ENCODE measurements at regions not wholly inside any gene's neighbourhood (a gene's known extent, or its start where the extent isn't known, plus 50 kb on each side); places are given as distances from the start of the nearest gene placed in this dataset.
"Not testable (repeated sequence)": the region's sequence is repeated elsewhere in the genome, so short reads cannot be mapped to it uniquely, and the experiment has no call there.

- H3K9me3 ChIP-seq: no peaks in the 10 kb centered on the region
- no peak overlapping the region for H3K27ac ChIP-seq
- H3K9ac ChIP-seq: no peak overlapping the region
- TF ChIP-seq Cebpa-rat (IDR thresholded peaks at IDR 0.05): no peak
- no peak overlapping the region for H3K4me2 ChIP-seq
- no peaks in the 10 kb centered on the region for H3K4me1 ChIP-seq
- no peaks in the 10 kb centered on the region for H4K20me1 ChIP-seq
- no peaks in the 10 kb centered on the region for H3K36me3 ChIP-seq
- no peak overlapping the region for H3K4me3 ChIP-seq
- H3K27me3 ChIP-seq: no peaks in the 10 kb centered on the region
These were observed 265.4 kb upstream of the ARHGEF26 start for GRCh38 chr3:153855772-153856171.

GRCh38 chr3:153856932-153857331 is 264.3 kb upstream of the ARHGEF26 start:
- TF ChIP-seq Cebpa-rat (IDR thresholded peaks at IDR 0.05): no peak
- Histone ChIP-seq H3K4me1 (no peaks in the 10 kb centered on the region), H3K36me3 (no peaks in the 10 kb centered on the region), H3K27me3 (no peaks in the 10 kb centered on the region), H4K20me1 (no peaks in the 10 kb centered on the region), H3K9me3 (no peaks in the 10 kb centered on the region), H3K4me2 (no peak overlapping the region), H3K4me3 (no peak overlapping the region), H3K27ac (no peak overlapping the region), H3K9ac (no peak overlapping the region)

GRCh38 chr3:153864793-153865192 is 256.4 kb upstream of the ARHGEF26 start:
- Histone ChIP-seq H3K4me1 (no peaks in the 10 kb centered on the region), H3K27me3 (no peaks in the 10 kb centered on the region), H4K20me1 (no peaks in the 10 kb centered on the region), H3K4me3 (no peak overlapping the region), H3K36me3 (no peaks in the 10 kb centered on the region), H3K9ac (no peak overlapping the region), H3K9me3 (no peaks in the 10 kb centered on the region), H3K4me2 (no peak overlapping the region), H3K27ac (no peak overlapping the region)
- no peak for TF ChIP-seq Cebpa-rat (IDR thresholded peaks at IDR 0.05)

GRCh38 chr3:153866901-153867300 is 254.3 kb upstream of the ARHGEF26 start:
- TF ChIP-seq Cebpa-rat (IDR thresholded peaks at IDR 0.05): no peak
- H3K9ac ChIP-seq: no peak overlapping the region
- H3K4me1 ChIP-seq: no peaks in the 10 kb centered on the region
- H4K20me1 ChIP-seq: no peaks in the 10 kb centered on the region
- H3K4me2 ChIP-seq: no peak overlapping the region
- H3K27me3 ChIP-seq: no peaks in the 10 kb centered on the region
- H3K4me3 ChIP-seq: no peak overlapping the region
- no peaks in the 10 kb centered on the region for H3K9me3 ChIP-seq
- no peaks in the 10 kb centered on the region for H3K36me3 ChIP-seq
- no peak overlapping the region for H3K27ac ChIP-seq

- H3K27ac ChIP-seq, H3K36me3 ChIP-seq, H3K4me2 ChIP-seq, H3K4me1 ChIP-seq, H3K4me3 ChIP-seq, H4K20me1 ChIP-seq, H3K27me3 ChIP-seq, H3K9ac ChIP-seq: not testable (repeated sequence)
- peaks cover 12% of the 10 kb centered on the region for H3K9me3 ChIP-seq
These were observed 246.8 kb upstream of the ARHGEF26 start for GRCh38 chr3:153874348-153874747.

GRCh38 chr3:153880493-153880892 is 240.7 kb upstream of the ARHGEF26 start:
- Histone ChIP-seq H3K9me3 (no peaks in the 10 kb centered on the region), H4K20me1 (no peaks in the 10 kb centered on the region), H3K4me2 (no peak overlapping the region), H3K36me3 (no peaks in the 10 kb centered on the region), H3K27ac (no peak overlapping the region), H3K4me1 (no peaks in the 10 kb centered on the region), H3K4me3 (no peak overlapping the region), H3K27me3 (no peaks in the 10 kb centered on the region), H3K9ac (no peak overlapping the region)
- no peak for TF ChIP-seq Cebpa-rat (IDR thresholded peaks at IDR 0.05)

- Histone ChIP-seq H3K36me3 (no peaks in the 10 kb centered on the region), H3K9me3 (no peaks in the 10 kb centered on the region), H3K27ac (no peak overlapping the region), H3K9ac (no peak overlapping the region), H3K4me1 (no peaks in the 10 kb centered on the region), H4K20me1 (no peaks in the 10 kb centered on the region), H3K27me3 (no peaks in the 10 kb centered on the region), H3K4me3 (no peak overlapping the region), H3K4me2 (no peak overlapping the region)
- no peak for TF ChIP-seq Cebpa-rat (IDR thresholded peaks at IDR 0.05)
These were observed 240.0 kb upstream of the ARHGEF26 start for GRCh38 chr3:153881201-153881600.

- H3K4me1 ChIP-seq: no peaks in the 10 kb centered on the region
- H4K20me1 ChIP-seq: no peaks in the 10 kb centered on the region
- H3K9ac ChIP-seq: no peak overlapping the region
- TF ChIP-seq Cebpa-rat (IDR thresholded peaks at IDR 0.05): no peak
- no peaks in the 10 kb centered on the region for H3K27me3 ChIP-seq
- no peak overlapping the region for H3K4me2 ChIP-seq
- no peak overlapping the region for H3K4me3 ChIP-seq
- no peaks in the 10 kb centered on the region for H3K36me3 ChIP-seq
- no peaks in the 10 kb centered on the region for H3K9me3 ChIP-seq
- H3K27ac ChIP-seq: no peak overlapping the region
These were observed 235.8 kb upstream of the ARHGEF26 start for GRCh38 chr3:153885359-153885758.

- H3K9me3 ChIP-seq: no peaks in the 10 kb centered on the region
- no peaks in the 10 kb centered on the region for H3K27me3 ChIP-seq
- H3K36me3 ChIP-seq: no peaks in the 10 kb centered on the region
- no peaks in the 10 kb centered on the region for H4K20me1 ChIP-seq
- TF ChIP-seq Cebpa-rat (IDR thresholded peaks at IDR 0.05): no peak
- H3K27ac ChIP-seq: no peak overlapping the region
- no peak overlapping the region for H3K4me3 ChIP-seq
- H3K9ac ChIP-seq: no peak overlapping the region
- no peak overlapping the region for H3K4me2 ChIP-seq
- peaks cover 4% of the 10 kb centered on the region; the same call in 1 of the 2 replicates for H3K4me1 ChIP-seq
These were observed 231.3 kb upstream of the ARHGEF26 start for GRCh38 chr3:153889905-153890334.

- no peak overlapping the region for H3K27ac ChIP-seq
- H3K27me3 ChIP-seq: no peaks in the 10 kb centered on the region
- no peak overlapping the region for H3K4me2 ChIP-seq
- no peaks in the 10 kb centered on the region for H4K20me1 ChIP-seq
- no peaks in the 10 kb centered on the region for H3K36me3 ChIP-seq
- H3K4me3 ChIP-seq: no peak overlapping the region
- TF ChIP-seq Cebpa-rat (IDR thresholded peaks at IDR 0.05): no peak
- peaks cover 4% of the 10 kb centered on the region; the same call in 1 of the 2 replicates for H3K4me1 ChIP-seq
- H3K9me3 ChIP-seq: no peaks in the 10 kb centered on the region
- no peak overlapping the region for H3K9ac ChIP-seq
These were observed 229.1 kb upstream of the ARHGEF26 start for GRCh38 chr3:153892126-153892525.

- H3K4me1 ChIP-seq: peaks cover 4% of the 10 kb centered on the region; the same call in 1 of the 2 replicates
- H3K9me3 ChIP-seq: no peaks in the 10 kb centered on the region
- H3K27me3 ChIP-seq: no peaks in the 10 kb centered on the region
- no peak overlapping the region for H3K4me2 ChIP-seq
- H3K27ac ChIP-seq: no peak overlapping the region
- H4K20me1 ChIP-seq: no peaks in the 10 kb centered on the region
- H3K4me3 ChIP-seq: no peak overlapping the region
- H3K9ac ChIP-seq: no peak overlapping the region
- TF ChIP-seq Cebpa-rat (IDR thresholded peaks at IDR 0.05): no peak
- H3K36me3 ChIP-seq: no peaks in the 10 kb centered on the region
These were observed 226.3 kb upstream of the ARHGEF26 start for GRCh38 chr3:153894857-153895256.

Data from BLaER1 (cell line).